ACHN (cell line): ENCODE measurements at regions not wholly inside any gene's neighbourhood (a gene's known extent, or its start where the extent isn't known, plus 50 kb on each side); places are given as distances from the start of the nearest gene placed in this dataset.

ENCODE experiments used
- DNase-seq: peaks from one replicate; pipeline ENCODE4 v3.0.0-alpha.2; 2015
- in situ Hi-C: cut with HindIII; loops from 2 replicates; pipeline ENCODE4 v1.10.0; 2017; ENCODE audit warnings: low sequenced_read_pairs, low pct_ligation_motif_present, low pct_unique_long_range_greater_than_20kb

DNA sequence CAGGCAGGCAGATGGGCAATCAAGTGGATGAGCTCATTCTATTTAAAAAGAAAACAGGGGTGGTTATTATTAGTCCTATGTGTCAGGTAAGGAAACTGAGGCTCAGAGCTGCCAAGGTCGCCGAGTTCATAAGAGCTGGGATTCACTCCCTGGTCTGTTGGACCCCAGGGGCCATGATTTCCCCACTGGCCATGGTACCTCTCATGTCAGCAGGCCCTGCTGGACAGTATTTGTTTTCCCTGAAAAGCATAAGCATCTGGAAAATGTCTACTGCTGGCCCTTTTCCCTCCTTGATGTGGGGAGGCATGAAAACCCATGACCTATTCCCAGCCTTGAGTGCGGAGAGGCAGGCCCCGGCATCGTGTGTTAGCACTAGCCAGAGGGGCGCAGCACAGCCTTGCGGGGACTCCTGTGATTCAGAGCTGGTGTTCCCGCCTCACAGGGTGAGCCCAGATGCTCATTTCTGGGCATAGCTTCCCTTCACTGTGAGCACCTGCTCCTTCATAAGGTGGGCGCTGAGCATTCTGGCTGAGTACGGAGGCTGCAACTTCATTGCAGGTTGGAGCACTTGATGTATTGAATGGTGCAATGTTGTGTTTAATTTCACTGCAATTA is 617.5 kb downstream of the PTPRU start:
- no peak for DNase-seq
- in situ Hi-C loops, result no loop called here

GRCh38 chr1:29852248-29852647 is 615.9 kb downstream of the PTPRU start:
- in situ Hi-C loops, result no loop called here

DNA sequence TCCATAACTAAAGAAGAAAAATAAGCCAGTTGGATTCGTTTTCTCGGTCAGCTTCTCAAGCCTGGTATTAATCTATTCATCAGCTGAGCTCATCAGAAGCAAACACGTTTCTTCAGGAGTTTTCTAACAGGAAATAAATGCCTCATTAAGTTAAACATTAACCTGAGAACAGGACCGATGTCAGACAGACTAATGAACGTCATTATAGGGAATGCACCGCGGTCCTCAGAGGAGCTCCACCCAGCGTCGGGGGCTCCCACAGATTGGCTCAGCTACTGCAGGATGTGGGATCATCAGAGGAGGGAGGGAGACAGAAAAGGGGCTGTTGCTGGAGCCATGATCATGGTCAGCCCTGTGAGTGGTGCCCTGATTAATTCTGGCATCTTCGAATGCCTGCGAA is 615.4 kb downstream of the PTPRU start:
- no peak for DNase-seq
- in situ Hi-C loops, result no loop called here

More at GRCh38 chr1:29852248-29852647, 615.9 kb downstream of the PTPRU start:
- DNase-seq, result no peak

DNA sequence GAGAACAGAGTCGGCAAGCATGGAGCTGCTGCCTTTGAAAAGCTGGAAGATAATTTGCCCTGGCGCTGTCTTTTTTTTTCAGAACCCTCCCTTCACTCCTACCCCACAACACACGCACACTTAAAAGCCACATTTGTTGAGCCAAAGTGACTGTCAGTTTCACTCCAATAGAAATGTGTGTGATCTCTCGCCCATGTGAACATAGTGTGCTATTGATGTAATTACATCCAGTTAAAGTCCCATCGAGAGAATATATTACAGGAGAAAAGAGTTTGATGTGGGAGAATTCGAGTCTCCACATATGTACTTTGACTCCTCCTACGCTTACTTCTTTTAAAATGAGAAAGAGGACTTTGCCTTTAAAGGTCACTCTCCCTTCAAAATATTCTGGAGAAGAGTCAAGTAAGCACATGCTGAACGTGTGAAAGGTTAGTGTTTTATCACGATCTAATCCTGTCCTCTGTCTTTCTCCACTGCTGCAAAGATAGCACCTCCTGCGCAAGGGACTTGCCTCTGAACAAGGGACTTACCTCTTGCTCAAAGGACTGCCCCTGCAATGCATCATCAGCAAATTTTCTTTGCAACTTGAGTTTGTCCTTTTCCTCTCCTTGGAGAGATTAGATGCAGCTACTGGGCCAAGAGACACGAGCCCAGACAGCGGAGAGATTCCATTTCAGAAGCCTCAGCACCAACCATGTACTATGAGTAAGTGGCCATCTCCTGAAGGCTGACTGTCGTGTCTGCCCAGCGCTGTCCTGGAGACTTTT is 613.9 kb downstream of the PTPRU start:
- DNase-seq, result no peak
- in situ Hi-C loops, result no loop called here

DNA sequence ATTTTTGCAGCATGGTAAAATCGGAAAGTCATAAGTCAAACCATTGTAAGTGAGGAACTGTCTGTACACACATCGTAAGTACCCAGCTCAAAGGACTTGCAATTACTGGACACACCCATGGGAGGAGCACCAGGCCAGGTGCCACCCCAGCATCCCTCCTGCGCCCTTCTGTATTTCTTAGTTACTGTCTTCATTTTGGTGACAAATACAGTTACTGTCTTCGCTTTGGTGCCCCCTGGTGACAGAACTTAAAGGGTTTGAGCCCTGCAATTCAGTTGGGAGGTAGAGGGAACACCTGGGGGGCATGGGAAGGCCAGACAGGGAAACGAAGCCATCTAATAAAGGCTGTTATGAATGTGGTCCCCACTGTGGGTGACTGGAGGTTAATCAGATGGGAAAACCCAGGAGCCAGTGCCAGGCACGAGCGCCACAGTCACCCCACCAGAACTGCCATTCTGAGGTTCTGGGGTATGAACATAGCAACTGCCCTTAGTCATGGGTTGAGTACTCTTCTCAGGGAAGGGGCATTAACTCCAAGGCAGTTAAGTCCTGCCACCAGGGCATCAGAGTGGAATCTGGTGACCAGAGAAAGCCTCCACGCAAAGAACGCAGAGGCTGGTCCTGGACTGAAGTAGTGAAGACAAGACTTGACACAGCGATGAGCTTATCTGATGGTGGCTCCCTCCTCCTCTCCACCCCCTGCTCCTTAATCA is 612.9 kb downstream of the PTPRU start:
- DNase-seq, result peak; percentile 27
- in situ Hi-C loops, result no loop called here

DNA sequence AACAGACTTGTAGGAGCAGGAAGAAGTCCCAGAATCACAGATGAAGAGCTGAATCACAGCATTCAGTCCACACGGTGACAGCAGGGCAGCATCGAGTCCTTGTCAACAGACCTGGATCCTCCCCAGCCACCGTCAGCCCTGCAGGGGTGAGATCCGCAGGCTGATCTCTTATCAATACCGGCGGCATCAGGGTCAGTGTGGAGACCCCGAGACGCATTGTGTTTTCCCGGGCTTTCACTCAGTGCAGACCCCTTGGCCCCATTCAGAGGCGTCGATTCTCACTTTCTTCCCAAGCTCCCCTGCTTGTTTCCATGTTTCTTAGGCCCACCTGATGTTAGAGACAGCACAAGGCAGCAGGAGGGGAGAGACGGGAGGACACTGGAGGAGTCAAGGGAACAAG is 609.6 kb downstream of the PTPRU start:
- DNase-seq, result no peak
- in situ Hi-C loops, result no loop called here

GRCh38 chr1:29842130-29842529 is 605.8 kb downstream of the PTPRU start:
- DNase-seq, result no peak
- in situ Hi-C loops, result no loop called here

- in situ Hi-C loops, result no loop called here
- DNase-seq, result no peak
These were observed 603.4 kb downstream of the PTPRU start for GRCh38 chr1:29839726-29840125.

DNA sequence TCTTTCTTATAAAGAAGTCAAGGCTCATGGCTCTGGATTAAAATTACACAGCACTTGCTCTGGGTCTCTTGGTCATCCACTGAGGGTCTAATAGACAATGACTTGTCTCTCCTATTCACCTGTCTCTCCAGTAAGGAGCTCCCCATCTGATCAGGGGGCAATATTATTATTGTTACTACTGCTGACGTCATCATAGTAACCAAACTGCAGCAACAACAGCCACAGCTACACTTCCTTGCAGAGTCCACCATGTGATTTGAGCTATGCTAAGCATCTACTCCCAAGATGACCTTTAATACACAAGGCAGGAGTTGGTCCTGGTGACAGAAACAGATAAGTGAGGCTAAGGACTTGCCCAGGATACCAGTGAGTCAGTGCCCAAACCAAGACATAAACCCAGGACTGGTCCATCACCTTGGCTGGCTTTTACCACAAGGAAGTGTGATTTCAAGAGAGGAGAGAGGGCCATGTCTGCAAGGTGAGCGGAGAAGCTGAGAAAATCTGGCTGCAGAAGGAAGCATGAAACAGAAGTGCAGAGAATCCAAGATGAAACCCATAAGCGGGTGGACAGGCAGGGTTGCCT is 602.5 kb downstream of the PTPRU start:
- in situ Hi-C loops, result no loop called here
- DNase-seq, result no peak

GRCh38 chr1:29836651-29837646 is 600.6 kb downstream of the PTPRU start:
- in situ Hi-C loops, result no loop called here
- no peak for DNase-seq

GRCh38 chr1:29835874-29836273 is 599.6 kb downstream of the PTPRU start:
- no peak for DNase-seq
- in situ Hi-C loops, result no loop called here

DNA sequence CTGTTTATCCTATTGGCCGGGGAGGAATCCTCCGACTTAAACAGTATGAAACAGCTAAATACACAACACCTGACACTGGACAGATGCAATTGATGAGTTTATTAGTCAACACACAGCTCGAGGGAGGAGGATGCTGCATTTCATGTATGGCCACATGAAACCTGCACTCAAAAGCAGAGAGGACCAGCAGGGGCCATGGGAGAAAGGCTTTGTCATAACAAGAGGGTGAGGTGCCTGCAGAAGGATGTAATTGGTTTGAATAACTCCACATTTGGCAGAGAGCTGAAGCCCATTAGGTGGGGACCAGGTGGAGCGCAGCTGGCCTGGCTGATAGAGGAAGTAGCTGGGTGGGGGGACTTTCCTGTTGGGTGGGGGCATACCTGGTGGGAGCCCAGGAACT is 599.1 kb downstream of the PTPRU start:
- DNase-seq, result no peak
- in situ Hi-C loops, result no loop called here

DNA sequence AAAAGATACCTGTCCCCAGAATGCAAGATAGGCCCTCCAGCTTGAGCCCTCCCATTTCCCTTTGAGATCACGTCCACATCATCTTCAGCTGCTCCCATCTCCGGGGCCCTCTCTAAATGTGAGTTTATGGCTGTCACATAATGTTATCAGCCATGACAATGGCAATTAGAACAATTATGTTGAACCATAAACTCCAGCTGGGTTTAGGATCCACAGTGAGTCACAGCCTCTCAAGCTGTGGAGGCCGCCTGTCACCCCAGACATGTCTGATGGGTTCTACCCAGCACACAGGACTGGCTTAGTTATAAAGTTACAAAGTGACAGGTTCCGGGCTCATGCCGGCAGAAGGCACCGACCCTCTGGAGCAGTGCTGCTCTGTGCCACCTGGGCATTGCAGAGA is 597.3 kb downstream of the PTPRU start:
- in situ Hi-C loops, result no loop called here
- DNase-seq, result no peak

DNA sequence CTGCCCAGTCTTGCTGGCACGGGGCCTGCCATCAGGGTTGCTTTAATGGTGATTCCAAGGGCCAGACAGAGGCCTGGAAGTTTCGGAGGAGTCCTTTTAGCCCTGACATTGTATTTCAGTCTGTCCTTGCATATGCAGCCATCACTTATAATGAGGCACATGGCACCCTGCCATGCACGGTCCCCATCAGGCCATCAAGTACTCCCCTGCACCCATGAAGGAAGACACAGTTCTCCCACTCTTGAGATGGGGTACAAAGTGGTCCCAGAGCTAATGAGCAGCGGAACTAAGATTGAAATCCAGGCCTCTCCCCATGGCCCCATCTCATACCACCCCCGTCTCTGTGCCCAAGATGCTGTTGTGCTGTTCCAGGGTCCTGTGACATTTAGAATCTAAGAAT is 596.6 kb downstream of the PTPRU start:
- in situ Hi-C loops, result no loop called here
- no peak for DNase-seq

DNA sequence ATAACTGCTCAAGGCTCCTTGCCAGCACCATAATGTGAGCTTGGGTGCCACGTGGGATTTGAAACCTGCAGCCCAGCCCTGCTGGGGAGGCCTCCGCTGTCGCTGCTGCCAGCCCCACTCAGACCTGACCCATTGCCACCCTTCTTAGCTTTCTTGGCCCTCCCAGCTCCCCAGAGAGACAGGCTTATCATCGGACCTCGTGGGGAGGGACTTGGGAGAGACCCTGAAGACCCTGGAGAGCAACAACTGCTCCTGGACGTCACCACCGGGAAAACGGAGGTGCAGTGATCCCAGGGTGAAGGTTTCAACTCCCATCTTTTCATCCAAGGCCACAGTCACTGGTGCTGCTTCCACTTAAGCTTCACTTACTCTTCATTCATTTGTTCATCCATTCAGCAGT is 596.1 kb downstream of the PTPRU start:
- in situ Hi-C loops, result no loop called here
- no peak for DNase-seq

DNA sequence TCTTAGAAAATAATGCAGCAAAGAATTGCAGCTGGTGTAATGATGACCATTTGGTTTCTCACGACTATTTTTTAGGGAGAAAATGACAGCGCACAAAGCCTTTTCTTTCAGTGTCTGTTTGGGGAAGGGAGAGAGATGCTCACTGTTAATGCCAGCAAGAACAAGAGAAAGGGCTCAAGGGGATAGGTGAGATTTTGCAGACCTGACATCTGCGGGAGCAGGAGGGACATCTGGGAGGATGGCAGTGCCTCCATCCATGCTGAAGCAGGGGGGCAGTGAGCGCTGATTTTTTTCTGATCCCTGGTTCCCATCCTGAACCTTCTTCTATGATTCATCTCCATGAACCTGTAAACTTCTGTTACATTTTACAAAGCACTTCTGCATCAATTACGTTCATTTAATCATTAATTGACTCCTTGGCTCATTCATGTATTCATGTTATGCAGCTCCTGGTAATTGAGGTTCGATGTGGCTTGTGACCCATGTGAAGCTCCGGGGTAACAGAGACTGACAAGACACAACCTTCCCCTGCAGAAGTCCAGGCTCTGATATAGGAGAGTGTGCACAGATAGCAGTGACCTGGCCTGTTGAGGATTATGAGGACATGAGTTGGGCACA is 595.3 kb downstream of the PTPRU start:
- in situ Hi-C loops, result no loop called here
- no peak for DNase-seq

DNA sequence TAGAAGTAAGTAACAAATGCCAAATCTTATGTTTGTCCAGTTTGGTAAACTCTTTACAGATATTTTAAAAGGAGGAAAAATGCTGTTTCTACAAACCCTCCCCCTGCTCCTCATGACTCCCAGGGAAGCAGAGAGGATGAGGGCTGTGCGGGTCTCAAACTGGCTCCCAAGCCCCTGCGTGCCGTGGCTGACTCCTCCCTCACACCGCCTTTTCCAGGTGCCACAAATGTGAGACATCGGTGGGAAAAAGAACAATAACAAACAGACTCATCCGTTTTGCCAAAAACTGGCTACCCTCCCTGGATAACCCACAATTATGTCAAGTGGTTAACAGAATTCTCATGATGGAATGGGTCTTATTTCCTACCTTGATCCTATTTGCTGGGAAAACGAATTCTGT is 594.6 kb downstream of the PTPRU start:
- no peak for DNase-seq
- in situ Hi-C loops, result no loop called here

- DNase-seq, result no peak
- in situ Hi-C loops, result no loop called here
These were observed 594.1 kb downstream of the PTPRU start for GRCh38 chr1:29830383-29830782.
